Suprapubic skin (tissue), 3 donors: ENCODE measurements at regions not wholly inside any gene's neighbourhood (a gene's known extent, or its start where the extent isn't known, plus 50 kb on each side); places are given as distances from the start of the nearest gene placed in this dataset.

ENCODE experiments used
- CTCF ChIP-seq, 2 donors: fragments of 200-600 bp in 1 of 2; fragments of 450-650 bp in 1 of 2; sonication (generic) in 1 of 2; IDR thresholded peaks; one replicate each; pipeline ENCODE4 v1.5.1; 2016 to 2019; ENCODE audit warnings: antibody characterized with exemption in 2 of 2, mild to moderate bottlenecking in 1 of 2, moderate library complexity in 1 of 2
- POLR2A ChIP-seq, 2 donors: fragments of 450-650 bp; IDR thresholded peaks; one replicate each; pipeline ENCODE4 v1.6.1; 2017; ENCODE audit warnings: antibody characterized with exemption in 2 of 2, mild to moderate bottlenecking in 2 of 2, moderate library complexity in 2 of 2

- TF ChIP-seq CTCF (IDR thresholded peaks at IDR 0.05) (no peak), POLR2A (IDR thresholded peaks at IDR 0.05) (no peak)
These were observed 57.8 kb downstream of the PRORP start for GRCh38 chr14:35180179-35180578.
